ENCODE measurements at regions not wholly inside any gene's neighbourhood (a gene's known extent, or its start where the extent isn't known, plus 50 kb on each side); places are given as distances from the start of the nearest gene placed in this dataset.

DNA sequence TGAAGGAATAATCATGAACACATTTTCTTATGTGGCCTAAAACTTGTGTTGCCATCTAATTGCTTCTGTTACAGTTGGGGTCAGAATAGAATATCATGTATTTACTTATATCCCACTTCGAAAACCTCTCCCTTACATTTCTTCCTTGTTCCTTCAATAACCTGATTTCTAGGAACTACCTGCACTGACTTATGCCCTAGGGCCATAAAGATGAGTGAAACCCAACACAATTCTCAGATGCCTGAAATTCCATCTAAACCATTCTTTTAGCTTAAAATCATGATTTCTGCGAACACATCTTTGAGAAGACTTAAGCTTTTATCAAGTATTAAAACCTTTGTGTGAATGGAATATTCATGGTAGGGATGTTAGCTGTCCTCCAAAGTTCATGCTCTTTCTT is 142.7 kb downstream of the SNAPC1 start:
- TF ChIP-seq EZH2 (IDR thresholded peaks at IDR 0.05; ENCODE audit: borderline replicate concordance, insufficient read depth, low read depth, low read length, poor library complexity, severe bottlenecking) = no peak
- TF ChIP-seq, protein P1, sequence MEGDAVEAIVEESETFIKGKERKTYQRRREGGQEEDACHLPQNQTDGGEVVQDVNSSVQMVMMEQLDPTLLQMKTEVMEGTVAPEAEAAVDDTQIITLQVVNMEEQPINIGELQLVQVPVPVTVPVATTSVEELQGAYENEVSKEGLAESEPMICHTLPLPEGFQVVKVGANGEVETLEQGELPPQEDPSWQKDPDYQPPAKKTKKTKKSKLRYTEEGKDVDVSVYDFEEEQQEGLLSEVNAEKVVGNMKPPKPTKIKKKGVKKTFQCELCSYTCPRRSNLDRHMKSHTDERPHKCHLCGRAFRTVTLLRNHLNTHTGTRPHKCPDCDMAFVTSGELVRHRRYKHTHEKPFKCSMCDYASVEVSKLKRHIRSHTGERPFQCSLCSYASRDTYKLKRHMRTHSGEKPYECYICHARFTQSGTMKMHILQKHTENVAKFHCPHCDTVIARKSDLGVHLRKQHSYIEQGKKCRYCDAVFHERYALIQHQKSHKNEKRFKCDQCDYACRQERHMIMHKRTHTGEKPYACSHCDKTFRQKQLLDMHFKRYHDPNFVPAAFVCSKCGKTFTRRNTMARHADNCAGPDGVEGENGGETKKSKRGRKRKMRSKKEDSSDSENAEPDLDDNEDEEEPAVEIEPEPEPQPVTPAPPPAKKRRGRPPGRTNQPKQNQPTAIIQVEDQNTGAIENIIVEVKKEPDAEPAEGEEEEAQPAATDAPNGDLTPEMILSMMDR (IDR thresholded peaks at IDR 0.05) = no peak
